GM12878 (cell line): ENCODE measurements at regions not wholly inside any gene's neighbourhood (a gene's known extent, or its start where the extent isn't known, plus 50 kb on each side); places are given as distances from the start of the nearest gene placed in this dataset.

Experiments
- ATAC-seq: fragments of 200-7000 bp; cut with Tn5 transposase; 3 replicates; pipeline ENCODE4 v1.9.1; 2020; ENCODE audit warnings: mild to moderate bottlenecking, moderate library complexity
- BruUV-seq: library from RNA; stranded (reverse); fragments of 400-500 nt; replicated peaks from 2 replicates; lab custom pipeline; 2021; lab: Mats Ljungman, UMichigan
- CTCF ChIA-PET: fragments of 300-600 bp; sonication (Branson Sonifier 250); formaldehyde crosslinking; extraction: SDS; loops from one replicate; lab custom pipeline; 2021; ENCODE audit warnings: inconsistent platforms; lab: Yijun Ruan, JAX
- POLR2A ChIA-PET: fragments of 350-600 bp; formaldehyde crosslinking; extraction: SDS; loops from one replicate; lab custom pipeline; 2021; ENCODE audit warnings: inconsistent platforms; lab: Charles Lee
- RAD21 ChIA-PET: fragments of 300-600 bp; sonication (Branson Sonifier 250); formaldehyde crosslinking; loops from one replicate; lab custom pipeline; 2023; ENCODE audit warnings: antibody characterized with exemption; ENCODE audit not compliant: unreplicated experiment; lab: Charles Lee
- SMC1A ChIA-PET: fragments of 300-600 bp; sonication (Branson Sonifier 250); formaldehyde crosslinking; loops from one replicate; lab custom pipeline; 2023; ENCODE audit not compliant: unreplicated experiment, uncharacterized antibody; lab: Charles Lee
- DNase-seq: peaks from one replicate; pipeline ENCODE4 v3.0.0-alpha.2; 2011; ENCODE audit warnings: low read depth, low spot score
- FAIRE-seq: peaks from 3 replicates; lab custom pipeline; 2011; peaks lifted over from hg19 to GRCh38; lab: Jason Lieb, UNC
- H2AFZ ChIP-seq: 2 replicates; pipeline ENCODE4 v1.6.0; 2011; ENCODE audit warnings: low read depth, low read length, control low read depth; ENCODE audit not compliant: control insufficient read depth
- H3K27ac ChIP-seq: 2 replicates; pipeline ENCODE4 v1.5.1; 2011; ENCODE audit warnings: control low read depth; ENCODE audit not compliant: control insufficient read depth, insufficient read depth
- H3K27me3 ChIP-seq, 2 experiments: replicated peaks in 1 of 2; 2 replicates each; pipeline versions ENCODE4 v1.6.0 to v1.6.1; 2011; ENCODE audit warnings: low read length in 1 of 2; ENCODE audit not compliant: control insufficient read depth in 2 of 2, insufficient read depth in 2 of 2
- H3K36me3 ChIP-seq, 2 experiments: 2 replicates each; pipeline ENCODE4 v1.5.1; 2011; ENCODE audit warnings: low read length in 1 of 2; ENCODE audit not compliant: control insufficient read depth in 2 of 2, insufficient read depth in 2 of 2
- H3K4me1 ChIP-seq: 2 replicates; pipeline ENCODE4 v1.6.1; 2011; ENCODE audit warnings: mild to moderate bottlenecking, low read length, moderate library complexity, mixed read lengths; ENCODE audit not compliant: control insufficient read depth, insufficient read depth
- H3K4me2 ChIP-seq: 2 replicates; pipeline ENCODE4 v1.6.0; 2011; ENCODE audit warnings: control low read depth; ENCODE audit not compliant: control insufficient read depth, insufficient read depth
- H3K4me3 ChIP-seq: fragments of 200-600 bp; sonication (generic); 2 replicates; pipeline ENCODE4 v1.5.1; 2016
- H3K79me2 ChIP-seq: 2 replicates; pipeline ENCODE4 v1.6.0; 2011; ENCODE audit warnings: low read length; ENCODE audit not compliant: control insufficient read depth, insufficient read depth
- H3K9ac ChIP-seq: 2 replicates; pipeline ENCODE4 v1.8.0; 2011; ENCODE audit warnings: low read length, control low read depth, mixed read lengths; ENCODE audit not compliant: control insufficient read depth, insufficient read depth
- H3K9me3 ChIP-seq: replicated peaks from 3 replicates; pipeline ENCODE4 v1.5.1; 2011; ENCODE audit warnings: mild to moderate bottlenecking, low read length; ENCODE audit not compliant: control insufficient read depth, insufficient read depth
- H4K20me1 ChIP-seq: 2 replicates; pipeline ENCODE4 v1.6.0; 2011; ENCODE audit not compliant: control insufficient read depth, insufficient read depth
- BACH1 ChIP-seq: fragments of 450-650 bp; IDR thresholded peaks from 2 replicates; pipeline ENCODE4 v1.6.1; 2017; ENCODE audit warnings: mild to moderate bottlenecking, borderline replicate concordance
- BHLHE40 ChIP-seq, 2 experiments: fragments of 450-650 bp in 1 of 2; IDR thresholded peaks; 2 replicates each; pipeline ENCODE4 v1.6.1; 2011 to 2017; ENCODE audit warnings: low read depth in 2 of 2, borderline replicate concordance in 1 of 2, improper control_type of control experiment in 1 of 2, low read length in 1 of 2, mild to moderate bottlenecking in 1 of 2
- FOXM1 ChIP-seq: IDR thresholded peaks from 2 replicates; pipeline ENCODE4 v1.6.1; 2012; ENCODE audit warnings: low read depth, mild to moderate bottlenecking, inconsistent platforms, low read length, moderate library complexity
- LARP7 ChIP-seq: fragments of 450-650 bp; IDR thresholded peaks from 2 replicates; pipeline ENCODE4 v1.6.1; 2017; ENCODE audit warnings: mild to moderate bottlenecking
- MYC ChIP-seq: IDR thresholded peaks from 2 replicates; pipeline ENCODE4 v1.6.1; 2011; ENCODE audit warnings: mild to moderate bottlenecking, low read length, moderate library complexity, inconsistent platforms; ENCODE audit not compliant: insufficient read depth, insufficient replicate concordance, insufficient read length, severe bottlenecking
- NFYB ChIP-seq: IDR thresholded peaks from 2 replicates; pipeline ENCODE4 v1.6.1; 2011; ENCODE audit warnings: low read depth, mild to moderate bottlenecking, low read length, improper control_type of control experiment, moderate library complexity; ENCODE audit not compliant: insufficient read depth
- NRF1 ChIP-seq: conservative IDR thresholded peaks from 2 replicates; pipeline ENCODE4 v1.6.1; 2011; ENCODE audit warnings: mild to moderate bottlenecking, low read depth, low read length, improper control_type of control experiment
- POLR2AphosphoS5 ChIP-seq: IDR thresholded peaks from 2 replicates; pipeline ENCODE4 v1.6.1; 2011; ENCODE audit warnings: mild to moderate bottlenecking, low read length, inconsistent platforms
- POU2F2 ChIP-seq: IDR thresholded peaks from 3 replicates; pipeline ENCODE4 v1.6.1; 2011; ENCODE audit warnings: low read depth, mild to moderate bottlenecking, low read length, borderline replicate concordance
- RBBP5 ChIP-seq: fragments of 200-600 bp; sonication (generic); conservative IDR thresholded peaks from 2 replicates; pipeline ENCODE4 v1.6.1; 2016
- RFX5 ChIP-seq: IDR thresholded peaks from 2 replicates; pipeline ENCODE4 v1.6.1; 2011; ENCODE audit warnings: low read depth, low read length, improper control_type of control experiment
- SIN3A ChIP-seq: IDR thresholded peaks from 2 replicates; pipeline ENCODE4 v1.6.1; 2012; ENCODE audit warnings: low read depth, low read length, improper control_type of control experiment
- SP1 ChIP-seq: IDR thresholded peaks from one replicate; pipeline ENCODE4 v1.6.1; 2011; ENCODE audit warnings: low read depth, low read length
- SREBF2 ChIP-seq: IDR thresholded peaks from 2 replicates; pipeline ENCODE4 v1.6.1; 2012; ENCODE audit warnings: mild to moderate bottlenecking, low read length
- TCF12 ChIP-seq: IDR thresholded peaks from 2 replicates; pipeline ENCODE4 v1.6.1; 2011; ENCODE audit warnings: low read depth, mild to moderate bottlenecking, low read length
- ZBTB4 ChIP-seq: fragments of 450-650 bp; formaldehyde crosslinking; IDR thresholded peaks from 2 replicates; pipeline ENCODE4 v1.4.0; 2022; ENCODE audit warnings: mild to moderate bottlenecking, moderate library complexity
- ZNF687 ChIP-seq: fragments of 450-650 bp; IDR thresholded peaks from 2 replicates; pipeline ENCODE4 v1.6.1; 2017; ENCODE audit warnings: mild to moderate bottlenecking, moderate library complexity
- WGBS: methylation state at CpG from one replicate; pipeline ENCODE4 v1.1.6; 2016; ENCODE audit warnings: low lambda C conversion rate; ENCODE audit not compliant: insufficient replicate concordance, insufficient coverage; ENCODE audit errors: missing lambda C conversion rate; 5-methylcytosine and 5-hydroxymethylcytosine counted together
- in situ Hi-C: fragments of 300-500 bp; cut with MboI; formaldehyde crosslinking; loops from 9 replicates; pipeline ENCODE4 v1.14.3; 2018; ENCODE audit warnings: mixed read lengths
- intact Hi-C: fragments of 100-400 bp; cut with micrococcal nuclease; formaldehyde crosslinking; loops from one replicate; pipeline ENCODE4 v1.14.2; 2022; ENCODE audit not compliant: unreplicated experiment

- TF ChIP-seq SP1 (no peak), SIN3A (no peak), BHLHE40 (IDR thresholded peaks at IDR 0.05; ENCODE audit: borderline replicate concordance in 1 of 2, low read depth in 2 of 2, low read length in 1 of 2) (no peak), BACH1 (no peak), NFYB (no peak)
Observed at GRCh38 chr19:56994251-56995017, 125.4 kb upstream of the USP29 start (continued).

GRCh38 chr19:56995303-56995702 lies 124.5 kb upstream of the USP29 start:
- ChIA-PET CTCF (no interaction called here), SMC1A (no interaction called here), RAD21 (no interaction called here), POLR2A (no interaction called here)
- FAIRE-seq (no peak), ATAC-seq (no peak), DNase-seq (no peak)
- Histone ChIP-seq H3K4me2 (no peak overlapping the region), H3K27me3 (no peaks in the 10 kb centered on the region), H3K9ac (no peak overlapping the region), H2AFZ (no peak overlapping the region), H4K20me1 (no peaks in the 10 kb centered on the region), H3K27ac (no peak overlapping the region), H3K36me3 (no peaks in the 10 kb centered on the region), H3K79me2 (no peaks in the 10 kb centered on the region), H3K4me1 (no peaks in the 10 kb centered on the region), H3K9me3 (no peaks in the 10 kb centered on the region; the same call in 2 of the 3 replicates), H3K4me3 (no peak overlapping the region)
- intact Hi-C loops, result no loop called here
- WGBS, result 73% methylated on average over 9 of the region's 9 CpGs
- BruUV-seq, result no TSS peak
- in situ Hi-C loops, result no loop called here
- TF ChIP-seq TCF12 (no peak), LARP7 (no peak), RFX5 (no peak), NRF1 (no peak), ZBTB4 (CRISPR knock-in tag) (no peak), FOXM1 (no peak), SREBF2 (no peak), POLR2AphosphoS5 (no peak), ZNF687 (no peak), POU2F2 (no peak), MYC (no peak), RBBP5 (no peak)
